H9 (cell line): ENCODE measurements at regions not wholly inside any gene's neighbourhood (a gene's known extent, or its start where the extent isn't known, plus 50 kb on each side); places are given as distances from the start of the nearest gene placed in this dataset.

Experiments used
- DNase-seq: peaks from one replicate; pipeline ENCODE4 v3.0.0-alpha.2; 2017
- H2AFZ ChIP-seq: one replicate; pipeline ENCODE4 v1.6.1; 2013; ENCODE audit warnings: mild to moderate bottlenecking, low read length, control low read depth, moderate library complexity
- H2AK5ac ChIP-seq: 2 replicates; pipeline ENCODE4 v1.6.1; 2013; ENCODE audit warnings: low read length, control low read depth, mixed read lengths; ENCODE audit not compliant: insufficient read length
- H2BK120ac ChIP-seq: one replicate; pipeline ENCODE4 v1.6.1; 2013; ENCODE audit warnings: low read depth, mild to moderate bottlenecking, low read length, control low read depth, inconsistent platforms; ENCODE audit not compliant: poor library complexity, severe bottlenecking
- H2BK12ac ChIP-seq: 2 replicates; pipeline ENCODE4 v1.6.1; 2013; ENCODE audit warnings: low read length, control low read depth, mixed read lengths, low read depth; ENCODE audit not compliant: insufficient read length
- H2BK15ac ChIP-seq: 2 replicates; pipeline ENCODE4 v1.6.1; 2013; ENCODE audit warnings: low read depth, low read length, control low read depth
- H2BK20ac ChIP-seq: one replicate; pipeline ENCODE4 v1.6.1; 2013; ENCODE audit warnings: low read depth, mild to moderate bottlenecking, low read length, control low read depth, inconsistent platforms; ENCODE audit not compliant: poor library complexity, severe bottlenecking
- H2BK5ac ChIP-seq: 2 replicates; pipeline ENCODE4 v1.6.1; 2013; ENCODE audit warnings: low read length, control low read depth, mixed read lengths; ENCODE audit not compliant: insufficient read length
- H3K14ac ChIP-seq: 2 replicates; pipeline ENCODE4 v1.6.1; 2013; ENCODE audit warnings: low read length, control low read depth; ENCODE audit not compliant: insufficient read depth
- H3K18ac ChIP-seq: 2 replicates; pipeline ENCODE4 v1.6.1; 2013; ENCODE audit warnings: low read depth, mild to moderate bottlenecking, mixed read lengths, low read length, control low read depth; ENCODE audit not compliant: insufficient read length
- H3K23ac ChIP-seq: 2 replicates; pipeline ENCODE4 v1.6.1; 2013; ENCODE audit warnings: low read length, control low read depth, mixed read lengths, low read depth; ENCODE audit not compliant: insufficient read length
- H3K23me2 ChIP-seq: 2 replicates; pipeline ENCODE4 v1.6.1; 2013; ENCODE audit warnings: low read depth, mild to moderate bottlenecking, mixed read lengths, low read length, control low read depth; ENCODE audit not compliant: insufficient read length, poor library complexity, severe bottlenecking
- H3K27ac ChIP-seq: 2 replicates; pipeline ENCODE4 v1.5.1; 2013; ENCODE audit warnings: low read length, control low read depth, mixed read lengths, low read depth; ENCODE audit not compliant: insufficient read length
- H3K27me3 ChIP-seq: 2 replicates; pipeline ENCODE4 v1.6.1; 2013; ENCODE audit warnings: low read length, control low read depth, inconsistent platforms; ENCODE audit not compliant: insufficient read depth
- H3K4ac ChIP-seq: 2 replicates; pipeline ENCODE4 v1.6.1; 2013; ENCODE audit warnings: low read depth, mild to moderate bottlenecking, control low read depth, inconsistent platforms, low read length, moderate library complexity
- H3K4me1 ChIP-seq: 2 replicates; pipeline ENCODE4 v1.6.1; 2013; ENCODE audit warnings: low read length, control low read depth, inconsistent platforms; ENCODE audit not compliant: insufficient read depth
- H3K4me2 ChIP-seq: 2 replicates; pipeline ENCODE4 v1.6.1; 2013; ENCODE audit warnings: low read length, control low read depth, mixed read lengths; ENCODE audit not compliant: insufficient read length, insufficient read depth
- H3K56ac ChIP-seq: 2 replicates; pipeline ENCODE4 v1.6.1; 2013; ENCODE audit warnings: low read depth, mild to moderate bottlenecking, mixed read lengths, low read length, control low read depth; ENCODE audit not compliant: insufficient read length
- H3K79me1 ChIP-seq: 2 replicates; pipeline ENCODE4 v1.6.1; 2013; ENCODE audit warnings: low read depth, mild to moderate bottlenecking, moderate library complexity, low read length, control low read depth, inconsistent platforms; ENCODE audit not compliant: insufficient read depth, poor library complexity, severe bottlenecking
- H3K79me2 ChIP-seq: 2 replicates; pipeline ENCODE4 v1.6.1; 2013; ENCODE audit warnings: low read length, control low read depth, inconsistent platforms; ENCODE audit not compliant: insufficient read depth
- H3K9ac ChIP-seq: 2 replicates; pipeline ENCODE4 v1.6.1; 2013; ENCODE audit warnings: low read length, control low read depth, mixed read lengths; ENCODE audit not compliant: insufficient read length; ENCODE audit errors: extremely low read depth
- H3K9me3 ChIP-seq: one replicate; pipeline ENCODE4 v1.6.1; 2013; ENCODE audit warnings: low read depth, low read length, inconsistent platforms; ENCODE audit not compliant: control insufficient read depth
- H3T11ph ChIP-seq: one replicate; pipeline ENCODE4 v1.6.1; 2013; ENCODE audit warnings: mild to moderate bottlenecking, low read length, control low read depth, inconsistent platforms
- H4K20me1 ChIP-seq: one replicate; pipeline ENCODE4 v1.6.1; 2013; ENCODE audit not compliant: control insufficient read depth, insufficient read length, insufficient read depth
- H4K5ac ChIP-seq: 2 replicates; pipeline ENCODE4 v1.6.1; 2013; ENCODE audit warnings: low read depth, mild to moderate bottlenecking, mixed read lengths, low read length, control low read depth; ENCODE audit not compliant: insufficient read length
- H4K8ac ChIP-seq: replicated peaks from 2 replicates; pipeline ENCODE4 v1.6.1; 2013; ENCODE audit warnings: low read length, control low read depth, mixed read lengths, low read depth; ENCODE audit not compliant: insufficient read length
- H4K91ac ChIP-seq: 2 replicates; pipeline ENCODE4 v1.6.1; 2013; ENCODE audit warnings: low read depth, mild to moderate bottlenecking, moderate library complexity, mixed read lengths, low read length, control low read depth; ENCODE audit not compliant: insufficient read length
- H3K27ac Mint-ChIP-seq, 3 experiments: 2 replicates in 2 of 3; 3 replicates in 1 of 3; pipeline ENCODE4 v1.8.0; 2020 to 2021; ENCODE audit warnings: mixed read lengths in 3 of 3, mild to moderate bottlenecking in 1 of 3, moderate library complexity in 1 of 3
- H3K27me3 Mint-ChIP-seq: 2 replicates; pipeline ENCODE4 v1.8.0; 2021; ENCODE audit warnings: low read depth, mild to moderate bottlenecking, moderate library complexity, mixed read lengths
- H3K36me3 Mint-ChIP-seq, 3 experiments: 2 replicates in 2 of 3; 3 replicates in 1 of 3; pipeline ENCODE4 v1.8.0; 2020 to 2021; ENCODE audit warnings: low read depth in 3 of 3, mixed read lengths in 3 of 3; ENCODE audit not compliant: insufficient read depth in 1 of 3
- H3K4me1 Mint-ChIP-seq, 2 experiments: 2 replicates each; pipeline ENCODE4 v1.8.0; 2020; ENCODE audit warnings: mixed read lengths in 2 of 2
- H3K4me3 Mint-ChIP-seq, 2 experiments: 2 replicates in 1 of 2; 3 replicates in 1 of 2; pipeline ENCODE4 v1.8.0; 2020 to 2021; ENCODE audit warnings: mild to moderate bottlenecking in 2 of 2, mixed read lengths in 2 of 2, moderate library complexity in 1 of 2
- H3K9me3 Mint-ChIP-seq, 2 experiments: 2 replicates in 1 of 2; 3 replicates in 1 of 2; pipeline ENCODE4 v1.8.0; 2020; ENCODE audit warnings: mild to moderate bottlenecking in 2 of 2, mixed read lengths in 2 of 2, moderate library complexity in 1 of 2
- WGBS: extraction: QIAGEN DNeasy Blood & Tissue Kit; methylation state at CpG from one replicate; pipeline ENCODE4 v1.1.7; 2013; ENCODE audit warnings: missing lambda C conversion rate, low lambda C conversion rate, mixed read lengths; ENCODE audit not compliant: insufficient read length; ENCODE audit errors: extremely low coverage; 5-methylcytosine and 5-hydroxymethylcytosine counted together
- TF ChIP-seq, protein P1 (sequence below): fragments of 200-600 bp; sonication (generic); conservative IDR thresholded peaks from 3 replicates; pipeline ENCODE4 v1.8.0; 2021; ENCODE audit warnings: antibody characterized with exemption, mild to moderate bottlenecking

DNA sequence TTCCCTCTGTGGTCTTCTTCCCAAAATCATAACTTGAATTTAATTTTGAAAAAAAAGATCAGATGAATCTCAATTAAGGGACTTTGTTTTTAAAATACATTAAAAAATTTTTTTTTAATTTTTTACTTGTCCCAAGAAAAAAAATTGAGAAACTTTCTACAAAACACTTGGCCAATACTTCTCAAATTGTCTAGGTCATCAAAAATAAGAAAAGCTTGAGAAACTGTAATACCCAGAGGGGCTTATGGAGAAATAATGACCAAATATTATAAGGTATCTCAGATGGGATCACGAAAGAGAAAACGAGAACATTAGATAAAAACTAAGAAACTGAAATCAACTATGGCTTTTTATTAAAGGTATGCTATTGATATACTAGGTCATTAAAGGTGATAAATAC, 835.0 kb downstream of the GATA3 start:
- Mint-ChIP-seq H3K27me3 (no peaks in the 10 kb centered on the region), H3K36me3 (no peaks in the 10 kb centered on the region; a peak in 1 of 7 replicates), H3K4me1 (no peaks in the 10 kb centered on the region), H3K9me3 (no peaks in the 10 kb centered on the region; a peak in 1 of 5 replicates), H3K4me3 (no peak overlapping the region), H3K27ac (no peak overlapping the region)
- Histone ChIP-seq H3K14ac (no peak overlapping the region), H3K23me2 (no peaks in the 10 kb centered on the region), H2BK20ac (no peak overlapping the region), H2BK120ac (no peak overlapping the region), H3K18ac (no peak overlapping the region), H4K20me1 (no peaks in the 10 kb centered on the region), H3K27ac (no peak overlapping the region), H3K4me1 (no peaks in the 10 kb centered on the region), H2BK5ac (no peak overlapping the region), H3K4ac (no peak overlapping the region), H2BK15ac (no peak overlapping the region), H3K9ac (no peak overlapping the region), H2BK12ac (no peak overlapping the region), H2AK5ac (no peak overlapping the region), H3K9me3 (no peaks in the 10 kb centered on the region), H3T11ph (no peak overlapping the region), H3K4me2 (no peak overlapping the region), H4K5ac (no peak overlapping the region), H3K27me3 (no peaks in the 10 kb centered on the region), H3K79me2 (no peaks in the 10 kb centered on the region), H3K56ac (no peak overlapping the region), H3K79me1 (no peaks in the 10 kb centered on the region), H4K91ac (no peak overlapping the region), H2AFZ (no peak overlapping the region), H4K8ac (no peak overlapping the region), H3K23ac (no peak overlapping the region)
- DNase-seq: no peak
- no CpG with 5 or more reads among the region's 2 CpGs for WGBS
- TF ChIP-seq, protein P1, sequence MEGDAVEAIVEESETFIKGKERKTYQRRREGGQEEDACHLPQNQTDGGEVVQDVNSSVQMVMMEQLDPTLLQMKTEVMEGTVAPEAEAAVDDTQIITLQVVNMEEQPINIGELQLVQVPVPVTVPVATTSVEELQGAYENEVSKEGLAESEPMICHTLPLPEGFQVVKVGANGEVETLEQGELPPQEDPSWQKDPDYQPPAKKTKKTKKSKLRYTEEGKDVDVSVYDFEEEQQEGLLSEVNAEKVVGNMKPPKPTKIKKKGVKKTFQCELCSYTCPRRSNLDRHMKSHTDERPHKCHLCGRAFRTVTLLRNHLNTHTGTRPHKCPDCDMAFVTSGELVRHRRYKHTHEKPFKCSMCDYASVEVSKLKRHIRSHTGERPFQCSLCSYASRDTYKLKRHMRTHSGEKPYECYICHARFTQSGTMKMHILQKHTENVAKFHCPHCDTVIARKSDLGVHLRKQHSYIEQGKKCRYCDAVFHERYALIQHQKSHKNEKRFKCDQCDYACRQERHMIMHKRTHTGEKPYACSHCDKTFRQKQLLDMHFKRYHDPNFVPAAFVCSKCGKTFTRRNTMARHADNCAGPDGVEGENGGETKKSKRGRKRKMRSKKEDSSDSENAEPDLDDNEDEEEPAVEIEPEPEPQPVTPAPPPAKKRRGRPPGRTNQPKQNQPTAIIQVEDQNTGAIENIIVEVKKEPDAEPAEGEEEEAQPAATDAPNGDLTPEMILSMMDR: no peak
